Daoy (cell line): ENCODE measurements at regions not wholly inside any gene's neighbourhood (a gene's known extent, or its start where the extent isn't known, plus 50 kb on each side); places are given as distances from the start of the nearest gene placed in this dataset.

Experiments
- DNase-seq: peaks from one replicate; pipeline ENCODE4 v3.0.0-alpha.2; 2015; ENCODE audit warnings: low read depth

DNA sequence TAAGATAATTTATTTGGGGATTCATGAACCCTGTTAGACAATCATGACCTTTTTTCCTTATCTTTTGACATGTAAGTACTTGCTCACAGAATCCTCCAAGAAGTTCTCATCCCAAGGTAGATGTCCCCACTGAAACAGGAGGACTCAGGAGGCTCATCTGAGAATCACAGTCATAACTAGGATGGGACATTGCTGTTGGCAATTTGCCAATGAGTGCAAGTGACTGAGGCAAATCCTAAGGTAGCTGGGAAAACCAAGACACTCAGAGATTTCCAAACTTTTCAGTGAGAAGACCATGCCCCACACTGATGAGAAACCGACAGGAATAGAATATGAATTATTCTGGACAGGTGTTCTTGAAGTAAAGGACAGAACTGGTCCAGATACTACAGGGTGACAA lies 735.0 kb downstream of the TMEM182 start:
- no peak for DNase-seq

DNA sequence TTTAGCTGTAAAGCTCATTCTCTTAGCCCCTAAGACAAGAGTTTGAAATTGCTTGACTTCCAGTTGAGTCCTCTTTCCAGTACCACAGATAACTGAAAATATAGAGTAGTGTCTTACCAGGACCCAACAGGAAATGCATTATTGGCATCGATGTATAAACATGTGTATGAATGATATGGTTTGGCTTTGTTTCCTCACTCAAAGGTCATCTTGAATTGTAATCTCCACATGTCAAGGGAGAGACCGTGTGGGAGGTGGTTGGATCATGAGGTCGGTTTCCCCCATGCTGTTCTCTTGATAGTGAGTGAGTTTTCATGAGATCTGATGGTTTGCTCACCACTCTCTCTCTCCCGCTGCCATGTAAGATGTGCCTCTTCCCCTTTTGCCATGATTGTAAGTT lies 745.0 kb downstream of the TMEM182 start:
- no peak for DNase-seq

DNA sequence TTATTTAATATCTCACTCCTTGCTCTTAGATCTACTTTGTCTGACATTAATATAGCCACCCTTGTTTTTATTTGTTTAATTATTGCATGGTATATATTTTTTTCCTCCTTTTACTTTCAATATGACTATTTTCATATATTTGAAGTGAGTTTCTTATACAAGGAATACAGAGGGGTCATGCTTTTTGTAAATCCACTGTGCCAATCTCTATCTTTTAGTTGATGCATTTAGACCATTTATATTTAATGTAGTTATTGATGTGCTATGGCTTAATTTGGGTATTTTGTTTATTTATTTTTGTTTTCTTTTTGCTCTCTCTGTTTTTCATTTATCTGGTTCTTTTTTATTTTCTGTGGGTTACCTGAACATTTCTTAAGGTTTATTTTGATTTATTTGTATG lies 750.6 kb downstream of the TMEM182 start:
- DNase-seq: no peak

DNA sequence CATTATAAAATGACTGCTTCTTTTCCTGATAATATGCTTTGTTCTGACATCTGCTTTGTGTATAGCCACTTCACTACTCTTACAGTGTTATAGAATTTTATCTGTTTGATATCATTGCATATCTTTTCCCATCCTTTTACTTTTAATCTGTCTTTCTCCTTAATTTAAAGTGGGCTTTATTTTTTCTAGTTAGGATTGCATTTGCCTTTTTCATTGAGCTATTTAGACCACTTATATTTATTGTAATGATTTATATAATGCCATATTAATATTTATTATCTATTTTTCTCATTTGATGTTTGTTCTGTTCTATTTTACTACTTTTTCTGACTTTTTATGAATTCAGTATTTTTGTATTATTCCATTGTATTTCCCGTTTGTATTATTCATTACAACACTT lies 758.7 kb downstream of the TMEM182 start:
- DNase-seq: no peak

DNA sequence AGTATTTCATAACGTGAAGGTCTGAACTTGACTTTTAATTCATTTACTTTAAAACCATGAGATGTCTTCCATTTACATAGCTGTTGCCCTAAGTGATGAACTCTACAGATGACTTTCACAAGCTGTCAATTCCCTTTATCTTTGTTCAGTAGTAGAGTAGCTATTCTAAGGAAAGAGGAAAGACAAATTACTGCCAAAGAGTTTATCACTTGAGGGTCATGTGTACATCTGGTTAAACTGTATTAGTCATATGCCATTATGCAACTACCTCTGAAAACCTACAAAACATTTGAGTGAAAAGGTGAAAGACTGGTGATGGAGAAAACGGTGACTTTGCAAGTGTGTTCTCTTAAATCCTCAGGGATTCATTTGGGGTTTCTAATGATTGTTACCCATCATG lies 763.9 kb downstream of the TMEM182 start:
- no peak for DNase-seq

DNA sequence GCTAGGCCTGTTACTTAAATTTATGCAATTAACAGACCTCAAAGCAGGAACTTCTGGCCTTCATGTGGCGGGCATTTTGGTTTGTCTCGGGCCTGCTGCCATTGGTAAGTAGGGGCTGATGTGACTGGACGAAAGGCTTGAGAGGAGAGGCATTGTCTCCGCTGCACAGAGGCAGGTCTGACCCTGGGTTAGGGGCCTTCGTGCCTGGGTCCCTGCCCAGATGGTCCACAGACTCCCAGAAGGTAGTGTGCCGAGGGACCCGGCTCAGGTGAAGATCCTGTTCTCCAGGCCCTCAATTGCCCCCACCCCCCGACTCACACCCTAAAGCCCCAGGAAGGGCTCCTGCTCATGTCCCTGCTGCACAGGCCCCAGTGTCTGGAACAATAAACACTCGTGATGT lies 764.9 kb downstream of the TMEM182 start:
- no peak for DNase-seq

DNA sequence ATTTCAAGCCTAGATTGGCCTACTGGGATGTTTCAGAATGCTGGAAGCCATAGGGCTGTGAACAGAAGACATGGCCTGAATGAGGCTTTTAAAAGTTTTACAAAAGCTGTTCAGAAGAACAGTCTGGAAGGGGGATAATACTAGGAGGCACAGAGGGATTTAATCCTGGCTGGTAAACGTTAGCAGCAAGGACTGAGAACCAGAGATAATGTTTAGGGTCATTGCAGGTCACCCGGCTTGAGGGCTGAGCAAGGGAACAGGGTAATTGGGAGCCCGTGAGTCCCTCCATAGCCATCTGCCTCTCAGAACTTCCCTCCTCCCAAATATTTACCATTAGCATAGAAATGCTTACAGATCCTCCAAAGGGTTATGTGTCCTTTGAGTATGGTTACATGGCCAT lies 765.4 kb downstream of the TMEM182 start:
- no peak for DNase-seq

DNA sequence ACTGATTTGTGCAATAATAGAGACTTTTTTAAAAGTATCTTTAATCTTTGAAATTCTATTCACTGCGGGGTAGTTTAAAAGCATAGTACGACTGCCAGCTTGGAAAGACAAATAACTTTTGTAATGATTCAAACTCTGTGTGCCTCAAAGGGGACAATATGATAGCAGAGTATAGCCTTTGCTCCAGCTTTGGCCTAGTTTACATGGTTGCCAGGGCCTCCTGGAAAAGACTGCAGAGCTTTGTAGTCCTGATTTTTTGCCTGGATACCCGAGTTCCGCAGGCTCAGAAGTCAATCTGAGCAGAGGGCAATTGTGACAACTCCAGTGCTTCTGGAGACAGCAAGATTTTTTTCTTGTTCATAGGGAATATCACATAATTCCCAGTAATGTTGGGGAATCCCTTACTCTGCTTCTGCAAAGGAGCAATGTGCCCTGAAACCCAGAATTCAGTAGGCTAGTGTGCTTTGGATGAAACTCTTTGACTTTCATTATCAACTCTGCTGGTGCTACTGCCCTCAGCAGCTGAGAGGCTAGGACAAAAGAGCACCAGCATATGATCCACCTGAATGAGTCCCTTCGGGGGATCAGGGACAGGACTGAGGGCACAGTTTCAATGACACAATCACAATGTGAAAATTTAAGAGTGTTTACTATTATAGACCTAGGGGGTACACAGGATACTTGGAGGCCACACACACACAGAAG lies 768.1 kb downstream of the TMEM182 start:
- no peak for DNase-seq

DNA sequence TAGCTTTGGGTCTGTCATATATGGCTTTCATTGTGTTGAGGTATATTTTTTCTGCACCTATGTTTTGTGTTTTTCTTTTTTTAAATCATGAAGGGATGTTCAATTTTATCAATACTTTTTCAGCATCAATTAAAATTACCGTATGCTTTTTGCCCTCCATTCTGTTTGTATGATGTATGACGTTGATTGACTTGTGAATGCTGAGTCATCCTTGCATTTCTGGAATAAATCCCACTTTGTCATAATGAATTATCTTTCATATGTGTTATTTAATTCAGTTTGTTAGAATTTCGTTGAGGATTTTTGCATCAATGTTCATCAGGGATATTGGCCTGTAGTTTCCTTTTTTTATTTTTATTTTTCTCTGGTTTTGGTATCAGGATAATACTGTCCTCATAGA lies 790.9 kb downstream of the TMEM182 start:
- DNase-seq: no peak

DNA sequence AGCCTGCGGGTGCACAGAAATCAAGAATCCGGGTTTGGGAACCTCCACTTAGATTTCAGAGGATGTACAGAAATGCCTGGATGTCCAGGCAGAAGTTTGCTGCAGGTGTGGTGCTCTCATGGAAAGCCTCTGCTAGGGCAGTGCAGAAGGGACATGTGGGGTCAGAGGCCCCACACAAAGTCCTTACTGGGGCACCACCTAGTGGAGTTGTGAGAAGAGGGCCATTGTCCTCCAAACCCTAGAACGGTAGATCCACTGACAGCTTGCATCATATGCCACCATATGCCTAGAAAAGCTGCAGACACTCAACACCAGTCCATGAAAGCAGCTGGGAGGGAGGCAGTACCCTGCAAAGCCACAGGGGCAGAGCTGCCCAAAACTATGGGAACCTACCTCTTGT lies 833.0 kb downstream of the TMEM182 start:
- DNase-seq: no peak

DNA sequence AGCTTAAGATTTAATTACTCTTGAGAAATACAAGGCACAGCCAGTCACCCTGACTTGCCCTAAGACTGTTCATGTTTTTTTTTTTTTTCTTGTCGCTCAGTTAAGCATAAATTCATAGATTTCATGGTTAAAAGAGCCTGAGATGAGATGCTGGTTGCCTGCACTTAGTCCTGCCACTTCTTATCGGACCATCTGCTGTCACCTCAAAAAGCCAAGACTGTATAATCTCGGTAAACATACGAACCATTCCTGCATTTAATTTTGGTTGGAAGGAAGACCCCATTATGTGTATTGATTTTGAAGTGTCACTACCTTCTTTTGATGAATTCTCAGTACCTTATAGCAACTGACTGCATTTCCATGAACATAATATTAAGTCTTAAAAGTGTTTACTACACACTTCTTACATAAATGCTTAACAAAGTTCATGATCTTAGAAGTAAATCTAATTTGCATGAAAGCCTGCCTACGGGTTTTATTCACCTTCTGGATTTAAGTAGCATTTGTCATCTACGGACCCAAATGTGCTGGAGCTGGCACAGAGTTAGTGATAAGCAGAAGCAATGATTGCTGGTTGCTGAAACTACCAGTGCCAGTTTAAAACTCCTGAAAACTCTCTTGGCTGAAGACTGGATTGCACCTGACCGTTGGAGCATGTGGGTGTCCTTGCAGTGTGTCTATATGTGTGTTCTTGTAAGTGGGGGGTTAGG lies 843.4 kb downstream of the TMEM182 start:
- DNase-seq: no peak

DNA sequence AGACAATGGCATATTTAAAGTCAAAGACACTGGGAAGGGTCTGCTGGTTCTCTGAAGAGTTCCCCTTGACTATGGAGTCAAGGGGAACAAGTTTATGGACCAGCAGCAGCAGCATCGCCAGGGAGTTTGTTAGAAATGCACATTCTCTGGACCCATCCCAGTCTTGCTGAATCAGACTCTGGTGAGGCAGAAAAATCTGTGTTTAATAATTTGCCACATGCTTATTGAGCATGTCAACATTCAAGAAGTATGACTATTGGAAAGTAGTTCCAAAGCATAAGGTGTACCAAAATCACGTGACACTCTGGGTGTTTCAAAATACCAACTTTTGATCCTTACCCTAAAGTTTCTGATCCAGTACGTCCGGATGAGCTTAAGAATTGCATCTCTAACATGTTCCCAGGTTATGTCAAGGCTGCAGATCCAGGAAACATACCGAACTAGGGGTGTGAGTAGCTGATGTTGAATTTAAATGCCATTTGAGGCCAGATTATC lies 853.8 kb downstream of the TMEM182 start:
- no peak for DNase-seq

DNA sequence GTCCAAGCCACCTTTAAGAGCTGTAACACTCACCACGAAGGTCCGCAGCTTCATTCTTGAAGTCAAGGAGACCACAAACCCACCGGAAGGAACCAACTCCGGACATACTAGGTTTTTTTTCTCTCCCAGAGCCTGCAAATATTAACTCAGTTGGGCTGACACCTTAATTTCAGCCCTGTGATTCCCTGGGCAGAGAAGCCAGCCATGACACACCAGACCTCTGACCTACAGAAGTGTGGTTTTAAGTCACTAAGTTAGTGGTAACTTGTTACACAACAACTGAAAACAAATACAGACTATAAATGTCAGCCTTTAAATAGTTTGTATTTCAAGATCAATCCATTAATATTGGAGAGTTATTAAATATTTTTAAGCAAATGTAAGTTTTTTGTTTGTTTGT lies 855.1 kb downstream of the TMEM182 start:
- no peak for DNase-seq

DNA sequence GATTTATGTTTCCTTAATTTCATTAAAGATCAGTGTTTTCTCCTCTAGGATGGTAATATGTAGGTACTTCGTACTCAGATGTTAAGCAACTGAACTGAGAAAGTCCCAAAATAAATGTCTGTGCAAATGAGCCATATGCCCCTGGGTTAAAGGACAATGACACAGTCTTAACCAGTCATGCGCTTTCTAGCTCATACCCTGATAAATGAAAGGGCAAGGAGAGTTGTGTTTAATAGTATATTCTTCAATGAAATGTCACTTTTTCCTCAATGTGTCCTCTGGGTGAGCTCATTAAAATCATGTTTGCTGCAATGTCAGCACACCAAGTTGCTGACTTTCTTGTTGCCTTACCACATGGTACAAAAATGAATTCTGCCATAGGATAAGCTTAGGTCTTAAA lies 856.3 kb downstream of the TMEM182 start:
- no peak for DNase-seq

DNA sequence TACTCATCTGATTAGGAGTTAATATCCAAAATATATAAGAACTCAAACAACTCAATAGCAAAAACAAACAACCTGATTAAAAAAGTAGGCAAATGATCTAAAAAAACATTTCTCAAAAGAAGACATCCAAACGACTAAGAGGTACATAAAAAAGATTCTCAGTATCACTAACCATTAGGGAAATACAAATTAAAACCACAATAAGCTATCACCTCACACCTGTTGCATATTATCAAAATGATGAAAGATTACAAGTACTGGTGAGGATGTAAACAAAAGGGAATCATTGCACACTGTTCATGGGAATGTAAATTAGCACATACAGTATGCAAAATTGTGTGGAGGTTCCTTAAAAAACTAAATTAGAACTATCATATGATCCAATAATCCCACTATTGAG lies 865.5 kb downstream of the TMEM182 start:
- DNase-seq: no peak

DNA sequence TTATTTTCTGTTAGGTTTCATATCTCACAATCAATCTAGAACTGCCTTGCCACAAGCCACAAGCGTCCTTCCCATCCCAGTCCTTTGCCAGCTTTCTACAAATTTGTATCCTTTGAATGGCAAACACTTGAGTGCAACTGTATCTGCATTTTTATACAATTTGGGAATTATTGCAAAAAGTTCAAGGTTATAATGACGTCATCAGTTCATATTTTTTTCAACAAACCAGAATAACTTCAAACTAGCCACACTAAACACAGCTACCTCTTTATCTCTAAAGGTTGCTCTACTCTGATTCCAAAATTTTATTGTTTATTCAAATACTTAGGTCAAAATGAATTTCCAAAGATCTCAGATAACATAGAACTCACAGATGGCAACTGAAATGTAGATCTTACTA lies 877.1 kb downstream of the TMEM182 start:
- no peak for DNase-seq

DNA sequence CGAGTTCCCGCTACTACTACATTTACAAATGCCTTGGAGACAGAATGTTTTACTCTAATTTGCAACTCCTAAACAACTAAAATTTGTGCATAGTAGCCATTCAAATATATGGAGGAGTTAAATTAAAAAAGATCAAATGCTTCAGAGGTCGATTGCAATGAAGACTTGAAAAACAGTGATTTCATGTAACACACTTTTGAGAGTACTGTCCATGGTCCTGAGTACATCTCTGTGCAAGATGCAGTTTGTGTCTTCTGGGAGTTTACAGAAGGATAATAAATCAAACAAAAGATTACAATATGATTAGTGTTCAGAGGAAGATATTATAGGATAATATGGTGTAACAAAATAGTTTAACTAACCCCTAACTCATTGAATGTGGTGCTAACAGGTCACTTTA lies 894.7 kb downstream of the TMEM182 start:
- DNase-seq: no peak

DNA sequence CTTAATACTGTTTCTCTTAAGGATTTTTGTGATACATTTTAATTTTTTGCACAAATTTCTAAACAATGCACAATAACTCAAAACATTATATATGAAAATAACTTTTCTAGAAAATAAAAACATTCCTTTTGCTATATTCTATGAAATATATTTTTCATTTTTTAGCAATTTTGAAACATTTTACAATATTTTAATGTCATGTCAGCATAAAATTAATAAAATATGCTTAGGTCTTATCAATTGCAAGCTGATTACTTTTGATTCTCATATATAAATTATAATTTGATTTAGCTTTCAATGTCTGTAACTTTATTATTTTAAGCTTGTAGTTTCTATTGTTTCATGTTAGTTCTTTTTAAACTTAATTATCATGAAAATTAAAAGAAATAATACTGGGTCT lies 898.7 kb downstream of the TMEM182 start:
- DNase-seq: no peak

DNA sequence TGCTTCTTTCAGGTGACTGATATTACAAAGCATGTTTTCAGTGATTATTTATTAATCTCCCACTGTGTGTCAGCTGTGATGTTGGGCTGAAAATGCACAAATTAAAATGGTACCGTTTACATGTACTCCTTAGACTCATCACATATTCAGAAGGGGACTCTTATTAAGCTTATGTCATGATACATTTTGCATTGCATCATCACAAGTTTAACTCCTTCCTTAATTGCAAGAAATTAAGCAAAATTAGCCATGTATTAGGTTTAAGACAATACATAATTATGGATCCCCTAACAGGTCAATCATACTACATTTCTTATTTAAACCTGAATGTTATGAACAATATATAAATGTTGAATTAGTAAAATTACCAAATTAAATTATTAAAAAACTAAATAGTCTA lies 899.1 kb downstream of the TMEM182 start:
- no peak for DNase-seq

DNA sequence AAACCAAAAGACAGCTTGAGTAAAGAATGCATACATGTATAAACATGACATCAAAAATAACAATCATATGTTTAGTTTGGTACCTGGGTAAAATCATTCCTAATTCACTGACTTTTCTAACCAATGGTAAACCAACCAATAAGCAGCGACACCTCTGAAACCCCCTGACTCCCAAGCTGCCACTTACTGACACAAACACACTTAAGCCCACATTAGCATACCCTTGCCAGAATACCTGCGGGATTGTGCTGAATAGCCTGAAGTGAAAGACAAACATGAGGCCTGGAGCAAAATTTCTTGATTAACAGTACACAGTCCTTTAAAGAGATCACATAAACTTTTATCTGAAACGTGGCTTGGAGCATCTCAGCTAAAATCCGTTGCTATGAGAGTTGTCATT lies 902.9 kb downstream of the TMEM182 start:
- no peak for DNase-seq

DNA sequence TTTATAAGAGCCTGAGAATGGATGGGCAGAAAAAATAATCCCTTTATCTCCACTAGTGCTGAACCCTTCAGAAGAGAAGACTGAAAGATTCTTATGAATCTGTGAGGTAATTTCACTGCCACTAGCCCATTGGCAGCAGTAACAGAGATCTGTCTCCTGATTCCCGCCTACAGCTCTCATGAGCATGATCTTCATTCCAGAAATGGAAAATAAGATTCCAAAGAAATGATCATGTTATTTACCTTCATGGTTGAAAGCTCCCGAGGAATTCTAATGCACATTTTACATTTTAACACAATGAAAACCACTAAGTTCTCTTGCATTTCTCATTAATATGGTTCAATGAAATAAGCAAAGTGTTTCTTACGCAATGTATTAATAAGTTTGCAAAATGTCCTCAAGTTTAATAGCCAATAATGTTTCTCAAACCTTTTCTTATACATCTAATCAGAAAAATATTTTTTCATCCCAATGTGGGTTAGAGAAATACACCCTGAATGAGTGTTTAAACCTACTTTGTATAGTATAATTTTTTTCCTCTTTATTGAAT lies 905.6 kb downstream of the TMEM182 start:
- DNase-seq: peak; percentile 31

DNA sequence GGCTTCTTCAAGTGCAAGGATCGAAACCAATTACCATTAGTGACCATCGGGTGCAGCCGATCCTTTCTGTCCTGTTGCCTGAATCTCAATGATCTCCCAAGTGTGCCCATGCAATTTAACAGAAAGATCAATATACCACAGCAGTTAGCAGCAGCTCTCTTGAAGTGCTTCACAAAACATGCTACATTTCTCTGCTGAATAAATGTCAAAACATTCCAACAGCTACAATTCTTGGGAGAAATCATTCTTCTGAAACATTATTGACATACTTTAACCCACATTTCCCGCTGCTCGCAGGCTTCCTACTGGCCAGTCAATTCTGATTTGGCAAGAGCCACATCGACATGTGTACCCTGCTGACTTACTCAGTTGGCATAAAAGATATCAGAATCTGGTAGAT lies 907.7 kb downstream of the TMEM182 start:
- DNase-seq: no peak
